ENCODE measurements at regions not wholly inside any gene's neighbourhood (a gene's known extent, or its start where the extent isn't known, plus 50 kb on each side); places are given as distances from the start of the nearest gene placed in this dataset.

- no peaks in the 10 kb centered on the region for H3K9me3 ChIP-seq (ENCODE audit: control insufficient read depth in 2 of 2, insufficient read depth in 1 of 2, low read depth in 1 of 2, low read length in 1 of 2)
- DNase-seq (no peak), FAIRE-seq (no peak)
- H3K4me3 ChIP-seq (ENCODE audit: low read depth in 1 of 3, low read length in 3 of 3): no peak overlapping the region
- no peak overlapping the region for H3K27ac ChIP-seq (ENCODE audit: low read depth in 1 of 3, low read length in 2 of 3)
- WGBS, 3 donors: 64 to 71% (median 66%) methylated on average over 1 of the region's 1 CpG
- H3K4me1 ChIP-seq (ENCODE audit: control insufficient read depth in 3 of 3, insufficient read depth in 2 of 3, low read depth in 1 of 3, low read length in 2 of 3): no peaks in the 10 kb centered on the region
- H3K27me3 ChIP-seq (ENCODE audit: control insufficient read depth in 3 of 3, insufficient read depth in 3 of 3, low read length in 3 of 3): no peaks in the 10 kb centered on the region
- no peaks in the 10 kb centered on the region for H3K36me3 ChIP-seq (ENCODE audit: control insufficient read depth in 3 of 3, insufficient read depth in 2 of 3, low read depth in 1 of 3, low read length in 3 of 3)
These were observed 485.4 kb upstream of the CELF2 start for GRCh38 chr10:10532236-10532635.

DNA sequence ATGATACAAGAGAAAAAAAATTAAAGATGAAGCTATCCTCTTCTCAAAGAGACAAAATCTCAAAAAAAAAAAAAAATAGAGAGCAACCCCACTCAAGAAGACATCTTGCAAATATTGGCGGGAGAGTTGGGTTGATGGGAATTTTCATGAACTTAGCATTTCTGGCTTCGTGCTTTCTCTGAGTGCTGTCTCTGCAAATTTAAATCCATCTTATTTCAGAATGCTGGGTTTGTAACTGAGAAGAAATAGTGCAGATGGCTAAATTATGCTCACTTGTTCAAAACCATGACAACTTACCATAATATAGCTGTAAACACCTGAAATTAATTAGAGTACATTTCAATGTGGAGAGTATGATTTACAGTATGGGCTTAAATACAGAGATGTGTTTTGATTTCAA lies 484.8 kb upstream of the CELF2 start:
- no peaks in the 10 kb centered on the region for H3K4me1 ChIP-seq (ENCODE audit: control insufficient read depth in 3 of 3, insufficient read depth in 2 of 3, low read depth in 1 of 3, low read length in 2 of 3)
- H3K27me3 ChIP-seq (ENCODE audit: control insufficient read depth in 3 of 3, insufficient read depth in 3 of 3, low read length in 3 of 3): no peaks in the 10 kb centered on the region
- DNase-seq (no peak), FAIRE-seq (no peak)
- no peaks in the 10 kb centered on the region for H3K9me3 ChIP-seq (ENCODE audit: control insufficient read depth in 2 of 2, insufficient read depth in 1 of 2, low read depth in 1 of 2, low read length in 1 of 2)
- no peaks in the 10 kb centered on the region for H3K36me3 ChIP-seq (ENCODE audit: control insufficient read depth in 3 of 3, insufficient read depth in 2 of 3, low read depth in 1 of 3, low read length in 3 of 3)
- WGBS, 3 donors: 86 to 93% (median 88%) methylated on average over 2 of the region's 2 CpGs
- H3K4me3 ChIP-seq (ENCODE audit: low read depth in 1 of 3, low read length in 3 of 3): no peak overlapping the region
- no peak overlapping the region for H3K27ac ChIP-seq (ENCODE audit: low read depth in 1 of 3, low read length in 2 of 3)

GRCh38 chr10:10533437-10533836 lies 484.2 kb upstream of the CELF2 start:
- H3K36me3 ChIP-seq (ENCODE audit: control insufficient read depth in 3 of 3, insufficient read depth in 2 of 3, low read depth in 1 of 3, low read length in 3 of 3): no peaks in the 10 kb centered on the region
- 63 to 78% (median 75%) methylated on average over 3 of the region's 3 CpGs for whole genome bisulfite sequencing, 3 donors
- no peaks in the 10 kb centered on the region for H3K27me3 ChIP-seq (ENCODE audit: control insufficient read depth in 3 of 3, insufficient read depth in 3 of 3, low read length in 3 of 3)
- no peak overlapping the region for H3K4me3 ChIP-seq (ENCODE audit: low read depth in 1 of 3, low read length in 3 of 3)
- no peak for FAIRE-seq
- no peak for DNase-seq
- no peaks in the 10 kb centered on the region for H3K9me3 ChIP-seq (ENCODE audit: control insufficient read depth in 2 of 2, insufficient read depth in 1 of 2, low read depth in 1 of 2, low read length in 1 of 2)
- no peaks in the 10 kb centered on the region for H3K4me1 ChIP-seq (ENCODE audit: control insufficient read depth in 3 of 3, insufficient read depth in 2 of 3, low read depth in 1 of 3, low read length in 2 of 3)
- H3K27ac ChIP-seq (ENCODE audit: low read depth in 1 of 3, low read length in 2 of 3): no peak overlapping the region

DNA sequence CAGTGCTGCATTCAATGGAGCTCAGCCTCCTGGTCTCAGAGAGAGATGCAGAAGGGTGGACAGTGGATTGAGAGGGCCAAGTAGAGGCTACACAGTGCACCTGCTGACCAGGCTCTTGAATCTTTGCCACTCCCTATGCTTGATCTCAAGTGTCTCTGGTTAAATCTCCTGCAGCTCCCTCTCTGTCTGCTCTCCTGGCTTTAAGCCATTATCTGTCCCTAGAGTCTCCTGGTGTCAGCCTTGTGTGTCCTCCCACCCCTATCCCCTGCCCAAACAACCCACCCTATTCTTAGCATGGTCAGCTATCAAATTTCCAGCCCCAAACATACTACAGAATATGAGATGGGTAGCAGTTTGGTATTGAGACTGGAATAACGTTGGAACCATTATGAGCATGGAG lies 479.3 kb upstream of the CELF2 start:
- Histone ChIP-seq H3K4me3 (ENCODE audit: low read depth in 1 of 3, low read length in 3 of 3) (no peak overlapping the region), H3K27ac (ENCODE audit: low read depth in 1 of 3, low read length in 2 of 3) (no peak overlapping the region), H3K36me3 (ENCODE audit: control insufficient read depth in 3 of 3, insufficient read depth in 2 of 3, low read depth in 1 of 3, low read length in 3 of 3) (no peaks in the 10 kb centered on the region), H3K27me3 (ENCODE audit: control insufficient read depth in 3 of 3, insufficient read depth in 3 of 3, low read length in 3 of 3) (no peaks in the 10 kb centered on the region), H3K4me1 (ENCODE audit: control insufficient read depth in 3 of 3, insufficient read depth in 2 of 3, low read depth in 1 of 3, low read length in 2 of 3) (no peaks in the 10 kb centered on the region), H3K9me3 (ENCODE audit: control insufficient read depth in 2 of 2, insufficient read depth in 1 of 2, low read depth in 1 of 2, low read length in 1 of 2) (no peaks in the 10 kb centered on the region)
- WGBS, 3 donors: 60 to 67% (median 63%) methylated on average over 1 of the region's 1 CpG
- FAIRE-seq: no peak
- DNase-seq: no peak

- FAIRE-seq (no peak), DNase-seq (no peak)
- Histone ChIP-seq H3K9me3 (ENCODE audit: control insufficient read depth in 2 of 2, insufficient read depth in 1 of 2, low read depth in 1 of 2, low read length in 1 of 2) (no peaks in the 10 kb centered on the region), H3K4me3 (ENCODE audit: low read depth in 1 of 3, low read length in 3 of 3) (no peak overlapping the region), H3K27ac (ENCODE audit: low read depth in 1 of 3, low read length in 2 of 3) (no peak overlapping the region), H3K4me1 (ENCODE audit: control insufficient read depth in 3 of 3, insufficient read depth in 2 of 3, low read depth in 1 of 3, low read length in 2 of 3) (no peaks in the 10 kb centered on the region), H3K36me3 (ENCODE audit: control insufficient read depth in 3 of 3, insufficient read depth in 2 of 3, low read depth in 1 of 3, low read length in 3 of 3) (no peaks in the 10 kb centered on the region), H3K27me3 (ENCODE audit: control insufficient read depth in 3 of 3, insufficient read depth in 3 of 3, low read length in 3 of 3) (no peaks in the 10 kb centered on the region)
- WGBS, 3 donors: 64 to 80% (median 75%) methylated on average over 3 of the region's 3 CpGs
These were observed 477.3 kb upstream of the CELF2 start for GRCh38 chr10:10540398-10540797.

GRCh38 chr10:10542477-10542876 lies 475.2 kb upstream of the CELF2 start:
- H3K9me3 ChIP-seq (ENCODE audit: control insufficient read depth in 2 of 2, insufficient read depth in 1 of 2, low read depth in 1 of 2, low read length in 1 of 2): no peaks in the 10 kb centered on the region
- H3K4me1 ChIP-seq (ENCODE audit: control insufficient read depth in 3 of 3, insufficient read depth in 2 of 3, low read depth in 1 of 3, low read length in 2 of 3): no peaks in the 10 kb centered on the region
- 66 to 85% (median 71%) methylated on average over 1 of the region's 1 CpG for WGBS, 3 donors
- no peak for FAIRE-seq
- no peak overlapping the region for H3K4me3 ChIP-seq (ENCODE audit: low read depth in 1 of 3, low read length in 3 of 3)
- no peaks in the 10 kb centered on the region for H3K36me3 ChIP-seq (ENCODE audit: control insufficient read depth in 3 of 3, insufficient read depth in 2 of 3, low read depth in 1 of 3, low read length in 3 of 3)
- no peak overlapping the region for H3K27ac ChIP-seq (ENCODE audit: low read depth in 1 of 3, low read length in 2 of 3)
- no peaks in the 10 kb centered on the region for H3K27me3 ChIP-seq (ENCODE audit: control insufficient read depth in 3 of 3, insufficient read depth in 3 of 3, low read length in 3 of 3)
- no peak for DNase-seq

DNA sequence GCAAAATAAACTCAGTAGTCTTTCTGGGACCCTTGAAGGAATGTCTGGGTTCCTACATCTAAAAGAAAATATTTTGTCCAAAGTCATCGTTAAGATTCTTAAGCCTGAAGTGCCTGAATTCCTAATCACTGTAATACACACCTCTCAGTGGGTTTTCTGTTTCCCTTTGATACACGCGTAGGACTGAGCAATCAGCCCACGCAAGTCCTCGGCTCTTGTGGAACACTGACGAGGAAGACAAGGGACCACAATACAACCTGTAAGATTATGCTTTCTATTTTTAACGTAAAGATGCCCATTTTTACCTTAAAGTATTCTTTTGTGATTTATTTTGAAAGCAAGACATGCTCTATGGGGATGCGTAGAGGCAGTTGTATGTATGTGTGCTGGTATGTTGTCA lies 472.8 kb upstream of the CELF2 start:
- 69 to 82% (median 80%) methylated on average over 8 of the region's 8 CpGs for WGBS, 3 donors
- H3K9me3 ChIP-seq (ENCODE audit: control insufficient read depth in 2 of 2, insufficient read depth in 1 of 2, low read depth in 1 of 2, low read length in 1 of 2): no peaks in the 10 kb centered on the region
- H3K4me1 ChIP-seq (ENCODE audit: control insufficient read depth in 3 of 3, insufficient read depth in 2 of 3, low read depth in 1 of 3, low read length in 2 of 3): no peaks in the 10 kb centered on the region
- H3K4me3 ChIP-seq (ENCODE audit: low read depth in 1 of 3, low read length in 3 of 3): no peak overlapping the region
- DNase-seq (no peak), FAIRE-seq (no peak)
- no peaks in the 10 kb centered on the region for H3K36me3 ChIP-seq (ENCODE audit: control insufficient read depth in 3 of 3, insufficient read depth in 2 of 3, low read depth in 1 of 3, low read length in 3 of 3)
- no peak overlapping the region for H3K27ac ChIP-seq (ENCODE audit: low read depth in 1 of 3, low read length in 2 of 3)
- H3K27me3 ChIP-seq (ENCODE audit: control insufficient read depth in 3 of 3, insufficient read depth in 3 of 3, low read length in 3 of 3): no peaks in the 10 kb centered on the region

- WGBS, 3 donors: 32 to 60% (median 33%) methylated on average over 5 of the region's 5 CpGs
These were observed 471.9 kb upstream of the CELF2 start for GRCh38 chr10:10545771-10546170.

DNA sequence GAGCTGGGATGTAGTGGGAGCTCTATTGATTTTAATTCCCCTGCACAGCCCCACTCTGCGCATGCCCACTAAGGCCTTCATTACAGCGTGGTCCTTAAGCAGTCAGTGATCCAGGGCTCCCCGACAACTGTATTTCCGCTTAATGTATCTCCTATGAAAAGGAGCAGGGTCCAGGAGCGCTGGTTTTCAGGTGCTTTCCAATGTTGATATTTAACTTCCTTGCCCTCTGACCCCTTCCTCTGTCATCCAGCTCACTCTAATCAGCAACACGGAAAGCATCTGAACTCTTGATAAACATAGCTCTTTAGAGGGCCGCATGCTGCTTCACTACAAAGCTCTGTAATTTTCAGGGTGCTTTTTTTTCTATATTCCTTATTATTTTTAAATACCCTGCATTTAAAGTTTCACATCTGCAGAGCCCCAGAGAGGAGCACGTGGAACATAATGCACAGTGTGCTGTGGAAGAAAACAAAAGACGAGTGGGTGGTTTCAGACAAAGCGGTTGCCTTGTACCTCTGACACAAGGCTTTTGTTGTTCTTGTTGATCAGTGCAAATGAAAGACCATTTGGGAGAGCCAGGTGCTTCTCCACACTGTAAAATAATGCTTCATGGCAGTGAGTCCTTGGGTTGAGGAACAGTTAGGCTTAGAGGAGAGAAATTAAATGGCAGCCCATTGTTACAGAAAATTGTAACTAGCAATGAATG lies 465.9 kb upstream of the CELF2 start:
- Histone ChIP-seq H3K36me3 (ENCODE audit: control insufficient read depth in 3 of 3, insufficient read depth in 2 of 3, low read depth in 1 of 3, low read length in 3 of 3) (no peaks in the 10 kb centered on the region), H3K27me3 (ENCODE audit: control insufficient read depth in 3 of 3, insufficient read depth in 3 of 3, low read length in 3 of 3) (no peaks in the 10 kb centered on the region), H3K4me3 (ENCODE audit: low read depth in 1 of 3, low read length in 3 of 3) (no peak overlapping the region), H3K9me3 (ENCODE audit: control insufficient read depth in 2 of 2, insufficient read depth in 1 of 2, low read depth in 1 of 2, low read length in 1 of 2) (no peaks in the 10 kb centered on the region), H3K27ac (ENCODE audit: low read depth in 1 of 3, low read length in 2 of 3) (no peak overlapping the region), H3K4me1 (ENCODE audit: control insufficient read depth in 3 of 3, insufficient read depth in 2 of 3, low read depth in 1 of 3, low read length in 2 of 3) (peaks cover 0 to 5% (median 0%) of the 10 kb centered on the region in 3 donors)
- WGBS, 3 donors: 33 to 54% (median 50%) methylated on average over 10 of the region's 10 CpGs
- FAIRE-seq (no peak), DNase-seq (peak in 1 of 2 donors; percentile 67)

More at GRCh38 chr10:10545771-10546170, 471.9 kb upstream of the CELF2 start:
- H3K9me3 ChIP-seq (ENCODE audit: control insufficient read depth in 2 of 2, insufficient read depth in 1 of 2, low read depth in 1 of 2, low read length in 1 of 2): no peaks in the 10 kb centered on the region
- FAIRE-seq (no peak), DNase-seq (no peak)
- H3K27ac ChIP-seq (ENCODE audit: low read depth in 1 of 3, low read length in 2 of 3): no peak overlapping the region
- H3K27me3 ChIP-seq (ENCODE audit: control insufficient read depth in 3 of 3, insufficient read depth in 3 of 3, low read length in 3 of 3): no peaks in the 10 kb centered on the region
- H3K4me3 ChIP-seq (ENCODE audit: low read depth in 1 of 3, low read length in 3 of 3): no peak overlapping the region
- no peaks in the 10 kb centered on the region for H3K36me3 ChIP-seq (ENCODE audit: control insufficient read depth in 3 of 3, insufficient read depth in 2 of 3, low read depth in 1 of 3, low read length in 3 of 3)
- H3K4me1 ChIP-seq (ENCODE audit: control insufficient read depth in 3 of 3, insufficient read depth in 2 of 3, low read depth in 1 of 3, low read length in 2 of 3): no peaks in the 10 kb centered on the region

Data from small intestine (tissue), 7 donors.